Endothelial cell of umbilical vein (primary cell): ENCODE measurements at regions not wholly inside any gene's neighbourhood (a gene's known extent, or its start where the extent isn't known, plus 50 kb on each side); places are given as distances from the start of the nearest gene placed in this dataset.

Experiments used
- BruUV-seq: library from RNA; stranded (reverse); fragments of 400-500 nt; replicated peaks from 2 replicates; lab custom pipeline; 2021; lab: Mats Ljungman, UMichigan
- CTCF ChIA-PET: fragments of 300-600, 350-600 bp; sonication (Branson Sonifier 250); formaldehyde crosslinking; loops from one replicate; lab custom pipeline; 2021; ENCODE audit warnings: antibody characterized with exemption, inconsistent platforms; lab: Charles Lee
- POLR2A ChIA-PET: fragments of 300-600, 350-600 bp; sonication (Branson Sonifier 250); formaldehyde crosslinking; loops from one replicate; lab custom pipeline; 2021; ENCODE audit warnings: antibody characterized with exemption, inconsistent platforms; lab: Charles Lee
- DNase-seq: peaks from one replicate; pipeline ENCODE4 v3.0.0-alpha.2; 2011; ENCODE audit warnings: low read depth, low spot score
- FAIRE-seq: peaks from 2 replicates; lab custom pipeline; 2011; peaks lifted over from hg19 to GRCh38; lab: Jason Lieb, UNC
- H2AFZ ChIP-seq: 2 replicates; pipeline ENCODE4 v1.6.0; 2012; ENCODE audit warnings: low read depth, low read length, control low read depth, inconsistent platforms
- H3K27ac ChIP-seq: 2 replicates; pipeline ENCODE4 v1.5.1; 2011; ENCODE audit warnings: low read depth, mild to moderate bottlenecking, control low read depth, low read length, moderate library complexity; ENCODE audit not compliant: insufficient read depth
- H3K27me3 ChIP-seq, 2 experiments: 2 replicates each; pipeline versions ENCODE4 v1.6.0 to v1.6.1; 2011; ENCODE audit warnings: low read length in 2 of 2, mixed read lengths in 1 of 2; ENCODE audit not compliant: control insufficient read depth in 2 of 2, insufficient read depth in 2 of 2
- H3K36me3 ChIP-seq, 2 experiments: 2 replicates in 1 of 2; 3 replicates in 1 of 2; pipeline ENCODE4 v1.5.1; 2011; ENCODE audit warnings: low read length in 2 of 2, mild to moderate bottlenecking in 1 of 2, moderate library complexity in 1 of 2; ENCODE audit not compliant: control insufficient read depth in 2 of 2, insufficient read depth in 2 of 2; ENCODE audit errors: extremely low read depth in 1 of 2
- H3K4me1 ChIP-seq: 3 replicates; pipeline ENCODE4 v1.5.1; 2011; ENCODE audit warnings: mild to moderate bottlenecking, low read length; ENCODE audit not compliant: control insufficient read depth, insufficient read depth; ENCODE audit errors: extremely low read depth
- H3K4me2 ChIP-seq: 2 replicates; pipeline ENCODE4 v1.6.1; 2011; ENCODE audit warnings: low read length, control low read depth, mixed read lengths; ENCODE audit not compliant: insufficient read depth
- H3K4me3 ChIP-seq, 3 experiments: fragments of 200-600 bp in 1 of 3; sonication (generic), shearing (Covaris generic) in 1 of 3; replicated peaks in 1 of 3; 2 replicates each; pipeline ENCODE4 v1.5.1; 2011 to 2016; ENCODE audit warnings: control low read depth in 3 of 3, low read length in 3 of 3, mild to moderate bottlenecking in 2 of 3, inconsistent platforms in 1 of 3, low read depth in 1 of 3, moderate library complexity in 1 of 3; ENCODE audit not compliant: insufficient read depth in 1 of 3
- H3K79me2 ChIP-seq: 2 replicates; pipeline ENCODE4 v1.6.0; 2012; ENCODE audit warnings: low read length, inconsistent platforms; ENCODE audit not compliant: control insufficient read depth, insufficient read depth
- H3K9ac ChIP-seq: replicated peaks from 2 replicates; pipeline ENCODE3; 2011; ENCODE audit warnings: low read length, control low read depth; ENCODE audit not compliant: insufficient read depth; ENCODE audit errors: extremely low read depth
- H3K9me1 ChIP-seq: replicated peaks from 3 replicates; pipeline ENCODE4 v1.6.0; 2011; ENCODE audit warnings: mild to moderate bottlenecking, low read length; ENCODE audit not compliant: control insufficient read depth, insufficient read depth; ENCODE audit errors: extremely low read depth
- H3K9me3 ChIP-seq: replicated peaks from 2 replicates; pipeline ENCODE4 v1.5.1; 2012; ENCODE audit warnings: low read length, inconsistent platforms; ENCODE audit not compliant: control insufficient read depth, insufficient read depth
- H4K20me1 ChIP-seq: replicated peaks from 2 replicates; pipeline ENCODE3; 2011; ENCODE audit warnings: mild to moderate bottlenecking, low read length; ENCODE audit not compliant: control insufficient read depth, insufficient read depth; ENCODE audit errors: extremely low read depth
- CTCF ChIP-seq, 2 donors: IDR thresholded peaks; 1 replicate in 1 of 2; 2 replicates in 1 of 2; pipeline ENCODE4 v1.5.1; 2011; ENCODE audit warnings: low read length in 2 of 2, mild to moderate bottlenecking in 2 of 2, moderate library complexity in 2 of 2, control low read depth in 1 of 2, inconsistent platforms in 1 of 2, low read depth in 1 of 2; ENCODE audit not compliant: insufficient read depth in 1 of 2; ENCODE audit errors: extremely low read depth in 1 of 2
- EZH2 ChIP-seq: IDR thresholded peaks from 2 replicates; pipeline ENCODE4 v1.6.1; 2012; ENCODE audit warnings: borderline replicate concordance, low read depth, mild to moderate bottlenecking, moderate library complexity, low read length, inconsistent platforms; ENCODE audit not compliant: severe bottlenecking
- FOS ChIP-seq: IDR thresholded peaks from 2 replicates; pipeline ENCODE4 v1.6.1; 2011; ENCODE audit warnings: mild to moderate bottlenecking, low read length, moderate library complexity, borderline replicate concordance; ENCODE audit not compliant: insufficient read depth
- GATA2 ChIP-seq: IDR thresholded peaks from 2 replicates; pipeline ENCODE4 v1.7.0; 2011; ENCODE audit warnings: low read depth, mild to moderate bottlenecking, moderate library complexity, mixed read lengths, low read length; ENCODE audit not compliant: insufficient read length, insufficient read depth
- JUN ChIP-seq: IDR thresholded peaks from 2 replicates; pipeline ENCODE4 v1.6.1; 2011; ENCODE audit warnings: borderline replicate concordance, low read depth; ENCODE audit not compliant: insufficient read length, insufficient read depth
- MAX ChIP-seq: IDR thresholded peaks from 2 replicates; pipeline ENCODE4 v1.6.1; 2011; ENCODE audit not compliant: insufficient read depth, insufficient read length
- POLR2A ChIP-seq: IDR thresholded peaks from 2 replicates; pipeline ENCODE4 v1.6.1; 2012; ENCODE audit warnings: low read depth, mild to moderate bottlenecking, control low read depth, low read length
- POLR2AphosphoS5 ChIP-seq: IDR thresholded peaks from 2 replicates; pipeline ENCODE4 v1.6.1; 2012; ENCODE audit warnings: low read depth, mild to moderate bottlenecking, control low read depth, low read length, moderate library complexity; ENCODE audit not compliant: insufficient read depth
- dilution Hi-C: fragments of 300-500 bp; cut with MboI; formaldehyde crosslinking; loops from one replicate; pipeline ENCODE4 v1.15.0; 2019; ENCODE audit warnings: low sequenced_read_pairs; ENCODE audit not compliant: extremely low pct_ligation_motif_present
- intact Hi-C: fragments of 100-400 bp; cut with micrococcal nuclease; formaldehyde crosslinking; loops from one replicate; pipeline ENCODE4 v1.10.0; 2022

- Histone ChIP-seq H3K4me1 (no peaks in the 10 kb centered on the region), H3K27ac (no peak overlapping the region), H4K20me1 (no peaks in the 10 kb centered on the region), H3K4me2 (no peak overlapping the region), H3K27me3 (peaks cover 0 to 3% of the 10 kb centered on the region in 2 experiments), H3K9ac (no peak overlapping the region), H3K9me1 (no peaks in the 10 kb centered on the region), H3K79me2 (no peaks in the 10 kb centered on the region), H3K4me3 (no peak overlapping the region), H3K36me3 (no peaks in the 10 kb centered on the region), H2AFZ (no peak overlapping the region), H3K9me3 (no peaks in the 10 kb centered on the region)
- dilution Hi-C loops (no loop called here), intact Hi-C loops (no loop called here)
- TF ChIP-seq CTCF (IDR thresholded peaks at IDR 0.05; ENCODE audit: extremely low read depth in 1 of 2, insufficient read depth in 1 of 2, low read depth in 1 of 2, low read length in 2 of 2) (no peak), POLR2A (no peak), POLR2AphosphoS5 (no peak), EZH2 (no peak), MAX (no peak), GATA2 (no peak), FOS (no peak), JUN (no peak)
- POLR2A ChIA-PET: no interaction called here
- BruUV-seq: no TSS peak
- CTCF ChIA-PET: interaction anchor here (1.6 kb wide), 1 partner anchor 10 kb away, joined by 5 read pairs; no protein-coding TSS in a partner anchor
- FAIRE-seq (no peak), DNase-seq (no peak)
These were observed 107.4 kb downstream of the VCPKMT start for GRCh38 chr14:50008974-50009373.
